Memory B cell (primary cell): ENCODE measurements at regions not wholly inside any gene's neighbourhood (a gene's known extent, or its start where the extent isn't known, plus 50 kb on each side); places are given as distances from the start of the nearest gene placed in this dataset.

Experiments
- ATAC-seq: fragments of 150-1000 bp; cut with Tn5 transposase; 2 replicates; pipeline ENCODE4 v1.10.0; 2021; ENCODE audit warnings: low read depth, mild to moderate bottlenecking, moderate library complexity
- DNase-seq, 2 donors: peaks; one replicate each; pipeline ENCODE4 v3.0.0; 2022; ENCODE audit warnings: low spot score in 2 of 2
- H3K27ac Mint-ChIP-seq: one replicate; pipeline ENCODE4 v1.8.0; 2022; ENCODE audit warnings: mild to moderate bottlenecking, moderate library complexity, mixed read lengths
- H3K27me3 Mint-ChIP-seq: one replicate; pipeline ENCODE4 v1.8.0; 2022; ENCODE audit warnings: mixed read lengths
- H3K36me3 Mint-ChIP-seq: one replicate; pipeline ENCODE4 v1.8.0; 2022; ENCODE audit warnings: mild to moderate bottlenecking, mixed read lengths
- H3K4me1 Mint-ChIP-seq: one replicate; pipeline ENCODE4 v1.8.0; 2022; ENCODE audit warnings: mixed read lengths
- H3K4me3 Mint-ChIP-seq: one replicate; pipeline ENCODE4 v1.8.0; 2022; ENCODE audit warnings: mild to moderate bottlenecking, moderate library complexity, mixed read lengths
- H3K9me3 Mint-ChIP-seq: one replicate; pipeline ENCODE4 v1.8.0; 2022; ENCODE audit warnings: mixed read lengths

DNA sequence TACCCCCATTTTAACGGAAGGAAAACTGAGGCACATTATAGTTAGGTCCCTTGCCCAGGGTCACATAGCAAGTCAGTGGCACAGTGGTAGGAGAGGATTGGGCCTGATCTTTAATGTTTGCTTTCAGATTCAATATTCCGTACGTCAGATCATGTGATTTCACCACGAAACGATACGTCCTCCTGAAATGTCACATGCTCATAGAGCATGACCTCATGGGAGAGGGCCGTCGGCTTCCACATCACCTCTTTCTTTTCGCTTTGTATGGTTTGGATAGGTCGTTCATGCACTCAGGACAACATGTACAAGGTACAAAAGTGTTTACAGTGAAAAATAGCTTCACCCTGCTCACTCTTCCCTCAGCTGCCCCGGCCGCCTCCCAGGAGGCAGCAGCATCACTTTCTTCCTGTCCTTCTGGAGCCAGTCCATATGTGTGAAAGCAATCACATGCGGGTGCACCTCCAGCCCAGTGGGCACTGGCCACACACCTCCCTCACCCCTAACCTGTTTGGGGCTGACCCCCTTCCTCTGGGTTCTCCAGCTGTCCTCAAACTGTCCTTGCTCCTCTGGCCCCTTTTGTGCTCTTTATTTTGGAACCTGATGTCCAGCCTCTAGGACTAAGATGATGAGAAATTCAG, 199.9 kb downstream of the FOXL1 start:
- DNase-seq (no peak), ATAC-seq (no peak)
- Mint-ChIP-seq H3K27ac (no peak overlapping the region), H3K9me3 (no peaks in the 10 kb centered on the region), H3K36me3 (no peaks in the 10 kb centered on the region), H3K4me1 (no peaks in the 10 kb centered on the region), H3K4me3 (no peak overlapping the region), H3K27me3 (peaks cover 3% of the 10 kb centered on the region)

GRCh38 chr16:86778978-86779377, 200.6 kb downstream of the FOXL1 start:
- ATAC-seq (no peak), DNase-seq (no peak)
- Mint-ChIP-seq H3K4me1 (no peaks in the 10 kb centered on the region), H3K4me3 (no peak overlapping the region), H3K9me3 (no peaks in the 10 kb centered on the region), H3K36me3 (no peaks in the 10 kb centered on the region), H3K27ac (no peak overlapping the region), H3K27me3 (peaks cover 3% of the 10 kb centered on the region)

DNA sequence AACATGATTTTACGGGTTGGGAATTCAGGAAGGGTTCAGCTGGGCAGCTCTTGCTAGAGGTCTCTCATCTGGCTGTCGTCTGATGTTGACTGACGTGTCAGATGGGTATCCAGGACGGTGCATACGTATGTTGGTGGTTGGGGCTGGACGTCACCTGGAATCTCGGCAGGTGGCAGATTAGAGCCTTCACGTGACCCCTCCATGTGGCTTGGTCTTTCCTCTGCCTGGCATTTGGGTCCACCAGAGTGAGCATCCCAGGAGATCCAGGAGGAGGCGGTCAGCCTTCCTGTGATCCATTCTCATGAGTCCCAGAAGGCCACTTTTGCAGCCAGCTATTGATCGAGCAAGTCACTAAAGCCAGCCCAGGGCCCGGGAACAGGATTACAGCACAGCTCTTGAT, 202.7 kb downstream of the FOXL1 start:
- Mint-ChIP-seq H3K27me3 (peaks cover 3% of the 10 kb centered on the region), H3K4me3 (no peak overlapping the region), H3K36me3 (no peaks in the 10 kb centered on the region), H3K4me1 (no peaks in the 10 kb centered on the region), H3K27ac (no peak overlapping the region), H3K9me3 (no peaks in the 10 kb centered on the region)
- ATAC-seq, result no peak
- DNase-seq, result no peak

GRCh38 chr16:86783636-86784626, 205.6 kb downstream of the FOXL1 start:
- H3K36me3 Mint-ChIP-seq, result no peaks in the 10 kb centered on the region
- no peak overlapping the region for H3K27ac Mint-ChIP-seq
- H3K4me3 Mint-ChIP-seq, result no peak overlapping the region
- no peaks in the 10 kb centered on the region for H3K4me1 Mint-ChIP-seq
- H3K27me3 Mint-ChIP-seq, result peaks cover 3% of the 10 kb centered on the region
- DNase-seq (no peak), ATAC-seq (no peak)
- no peaks in the 10 kb centered on the region for H3K9me3 Mint-ChIP-seq

DNA sequence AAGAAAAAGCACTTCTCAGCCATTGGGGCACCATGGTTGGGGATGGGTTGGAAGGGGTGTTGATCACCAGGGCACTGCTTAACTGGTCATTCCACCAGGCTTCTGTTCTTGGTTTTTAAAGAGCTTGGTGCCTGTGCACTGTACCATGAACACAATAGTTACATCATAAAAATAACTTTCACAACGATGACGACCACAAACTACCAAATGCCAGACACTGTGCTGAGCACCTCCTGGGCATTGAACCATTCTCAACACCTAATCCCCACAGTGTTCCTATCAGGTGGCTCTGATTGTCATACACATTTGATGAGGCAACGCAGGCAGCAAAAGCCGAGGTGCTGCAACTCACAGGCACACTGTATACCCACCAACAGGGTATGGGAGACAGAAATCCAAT, 208.0 kb downstream of the FOXL1 start:
- H3K4me3 Mint-ChIP-seq, result no peak overlapping the region
- DNase-seq (no peak), ATAC-seq (no peak)
- H3K27ac Mint-ChIP-seq, result no peak overlapping the region
- no peaks in the 10 kb centered on the region for H3K27me3 Mint-ChIP-seq
- H3K36me3 Mint-ChIP-seq, result no peaks in the 10 kb centered on the region
- no peaks in the 10 kb centered on the region for H3K4me1 Mint-ChIP-seq
- no peaks in the 10 kb centered on the region for H3K9me3 Mint-ChIP-seq

GRCh38 chr16:86786994-86787393, 208.6 kb downstream of the FOXL1 start:
- Mint-ChIP-seq H3K9me3 (no peaks in the 10 kb centered on the region), H3K27ac (no peak overlapping the region), H3K4me1 (no peaks in the 10 kb centered on the region), H3K4me3 (no peak overlapping the region), H3K27me3 (no peaks in the 10 kb centered on the region), H3K36me3 (no peaks in the 10 kb centered on the region)
- ATAC-seq (no peak), DNase-seq (no peak)

DNA sequence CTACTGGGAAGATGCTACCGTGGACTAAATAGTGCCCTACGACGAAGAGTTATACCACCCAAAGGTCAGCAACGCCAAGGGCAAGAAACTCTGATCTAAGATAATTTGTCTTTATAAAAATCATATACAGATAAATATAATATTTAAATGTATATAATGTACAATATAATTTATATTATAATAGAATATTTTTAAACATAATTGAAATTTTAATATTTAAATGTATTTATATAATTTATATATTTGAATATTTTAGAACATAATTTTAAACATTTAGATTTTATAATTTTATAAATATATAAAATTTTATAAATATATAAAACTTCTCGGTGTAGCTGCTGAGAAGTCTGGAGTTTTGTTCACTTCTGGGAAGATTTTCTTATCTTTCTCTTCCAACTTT, 209.2 kb downstream of the FOXL1 start:
- no peak for ATAC-seq
- Mint-ChIP-seq H3K4me3 (no peak overlapping the region), H3K36me3 (no peaks in the 10 kb centered on the region), H3K27me3 (no peaks in the 10 kb centered on the region), H3K27ac (no peak overlapping the region), H3K9me3 (no peaks in the 10 kb centered on the region), H3K4me1 (no peaks in the 10 kb centered on the region)
- DNase-seq, result no peak

GRCh38 chr16:86789621-86790051, 211.3 kb downstream of the FOXL1 start:
- H3K4me3 Mint-ChIP-seq, result no peak overlapping the region
- DNase-seq (no peak), ATAC-seq (no peak)

DNA sequence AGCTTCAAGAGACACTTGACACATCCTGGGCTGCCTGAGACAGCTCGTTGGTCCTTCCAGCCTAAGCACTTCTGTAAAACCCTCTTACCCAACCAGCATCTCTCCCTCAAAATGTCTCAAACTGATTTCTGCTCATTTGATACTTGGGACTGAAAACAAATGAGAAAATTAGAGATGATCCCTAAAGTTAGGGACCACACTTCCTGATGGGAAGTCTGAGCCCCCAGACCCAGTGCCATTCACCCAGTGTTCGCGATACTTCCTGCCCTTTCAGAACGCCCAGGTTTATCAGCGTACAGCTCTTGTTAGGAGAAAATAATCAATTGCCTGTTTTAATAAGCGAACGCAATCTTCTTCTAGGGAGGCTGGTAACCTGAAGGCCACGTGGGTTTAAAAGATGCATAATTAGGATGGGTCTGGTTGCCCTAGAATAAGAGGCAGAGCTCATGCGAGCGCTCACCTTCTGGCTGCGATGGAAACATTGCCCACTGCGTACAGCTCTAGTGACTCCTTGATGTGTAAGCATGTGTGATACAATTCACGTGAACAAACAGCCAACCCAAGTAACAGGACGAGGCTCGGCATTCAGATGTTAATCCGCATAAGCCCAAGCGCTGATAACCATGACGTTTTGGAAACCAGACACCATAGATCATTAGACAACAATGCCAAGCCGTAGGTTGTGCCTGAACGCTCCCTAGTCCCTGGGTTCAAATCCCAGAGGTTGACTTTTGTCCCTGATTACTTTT, 213.1 kb downstream of the FOXL1 start:
- Mint-ChIP-seq H3K9me3 (no peaks in the 10 kb centered on the region), H3K27ac (no peak overlapping the region), H3K4me3 (no peak overlapping the region), H3K4me1 (no peaks in the 10 kb centered on the region), H3K36me3 (no peaks in the 10 kb centered on the region), H3K27me3 (no peaks in the 10 kb centered on the region)
- DNase-seq (no peak), ATAC-seq (no peak)

More at GRCh38 chr16:86789621-86790051, 211.3 kb downstream of the FOXL1 start:
- H3K4me1 Mint-ChIP-seq, result no peaks in the 10 kb centered on the region
- no peaks in the 10 kb centered on the region for H3K27me3 Mint-ChIP-seq
- H3K36me3 Mint-ChIP-seq, result no peaks in the 10 kb centered on the region
- H3K27ac Mint-ChIP-seq, result no peak overlapping the region
- no peaks in the 10 kb centered on the region for H3K9me3 Mint-ChIP-seq

GRCh38 chr16:86794216-86794864, 216.0 kb downstream of the FOXL1 start:
- no peak for ATAC-seq
- Mint-ChIP-seq H3K4me3 (no peak overlapping the region), H3K4me1 (no peaks in the 10 kb centered on the region), H3K27me3 (peaks cover 2% of the 10 kb centered on the region), H3K9me3 (peaks cover 1% of the 10 kb centered on the region), H3K36me3 (no peaks in the 10 kb centered on the region), H3K27ac (no peak overlapping the region)
- DNase-seq, result no peak

DNA sequence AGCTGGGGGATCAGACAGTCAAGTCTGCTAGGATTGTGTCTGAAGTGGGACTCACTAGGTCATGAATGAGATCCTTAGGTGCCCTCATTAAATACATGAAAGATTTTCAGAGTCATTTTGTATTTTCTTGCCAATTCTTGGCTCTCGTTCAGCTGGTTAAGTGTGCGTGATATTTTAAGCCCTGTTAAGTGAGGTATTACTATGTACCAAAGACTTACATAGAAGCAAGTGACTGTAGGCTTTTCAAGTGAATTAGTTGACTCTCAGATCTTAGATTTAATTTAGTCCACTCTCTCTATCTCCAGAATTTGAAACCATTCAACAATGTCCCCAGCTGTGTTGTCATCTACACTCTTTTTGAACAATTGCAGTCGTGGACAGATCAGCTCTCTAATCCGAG, 219.4 kb downstream of the FOXL1 start:
- H3K4me3 Mint-ChIP-seq, result no peak overlapping the region
- H3K4me1 Mint-ChIP-seq, result no peaks in the 10 kb centered on the region
- H3K36me3 Mint-ChIP-seq, result no peaks in the 10 kb centered on the region
- peaks cover 3% of the 10 kb centered on the region for H3K9me3 Mint-ChIP-seq
- ATAC-seq (no peak), DNase-seq (no peak)
- H3K27ac Mint-ChIP-seq, result no peak overlapping the region
- H3K27me3 Mint-ChIP-seq, result peaks cover 6% of the 10 kb centered on the region

DNA sequence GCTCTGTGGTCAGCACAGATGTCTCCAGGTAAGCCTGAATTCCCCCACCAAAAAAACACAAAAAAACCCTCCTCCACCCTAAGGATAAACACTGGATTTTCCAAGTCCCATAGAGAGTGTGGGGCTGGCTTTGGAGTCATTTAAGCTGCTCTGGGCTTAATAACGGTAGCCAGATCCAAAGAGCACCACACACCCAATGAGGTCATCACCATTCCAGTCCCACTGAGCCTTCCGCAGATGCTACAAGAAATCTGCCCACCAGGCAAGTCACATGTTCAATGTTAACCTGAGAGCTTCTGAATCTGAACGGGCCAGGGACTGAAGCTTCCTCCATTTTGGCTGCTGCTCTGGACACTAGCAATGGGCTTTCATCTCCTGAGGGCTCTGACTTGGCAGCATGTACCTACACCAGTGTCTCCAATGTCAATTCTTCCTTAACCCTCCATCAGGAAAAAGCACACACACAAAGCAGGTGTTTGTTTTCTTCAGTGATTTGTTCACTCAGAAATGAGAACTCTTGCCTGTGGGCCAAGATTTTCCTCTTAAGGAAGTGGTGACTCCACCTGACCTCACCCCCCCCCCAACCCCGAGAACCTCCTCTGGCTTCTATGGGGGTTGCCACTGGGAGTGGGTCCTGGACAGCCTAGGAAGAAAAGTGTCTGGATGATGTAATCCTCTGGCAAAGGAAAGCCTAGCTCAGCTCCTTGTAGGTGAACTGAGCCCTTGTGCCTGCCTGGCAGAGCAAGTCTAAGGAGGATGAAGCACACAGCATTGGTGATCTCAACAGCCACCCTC, 220.1 kb downstream of the FOXL1 start:
- H3K27me3 Mint-ChIP-seq, result peaks cover 6% of the 10 kb centered on the region
- no peak overlapping the region for H3K4me3 Mint-ChIP-seq
- peaks cover 3% of the 10 kb centered on the region for H3K9me3 Mint-ChIP-seq
- ATAC-seq (no peak), DNase-seq (no peak)
- H3K36me3 Mint-ChIP-seq, result no peaks in the 10 kb centered on the region
- H3K27ac Mint-ChIP-seq, result no peak overlapping the region
- no peaks in the 10 kb centered on the region for H3K4me1 Mint-ChIP-seq

DNA sequence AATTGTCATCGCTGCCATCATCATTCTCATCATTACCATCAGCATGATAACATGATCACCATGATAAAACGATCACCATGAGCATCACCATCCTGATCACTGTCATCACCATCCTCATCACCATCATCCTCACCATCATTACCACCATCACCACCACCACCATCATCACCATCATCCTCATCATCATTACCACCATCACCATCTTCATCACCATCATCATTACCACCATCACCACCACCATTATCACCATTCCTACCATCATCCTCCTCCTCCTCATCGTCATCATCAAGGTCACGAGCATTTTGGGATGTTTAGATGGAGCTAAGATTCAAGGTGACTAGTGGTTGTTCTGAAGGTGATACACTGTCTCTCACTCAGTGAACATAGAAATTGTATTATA, 221.0 kb downstream of the FOXL1 start:
- Mint-ChIP-seq H3K27ac (no peak overlapping the region), H3K27me3 (peaks cover 6% of the 10 kb centered on the region), H3K36me3 (no peaks in the 10 kb centered on the region), H3K4me1 (no peaks in the 10 kb centered on the region), H3K4me3 (no peak overlapping the region), H3K9me3 (peaks cover 3% of the 10 kb centered on the region)
- DNase-seq, result no peak
- no peak for ATAC-seq
